Dendritic cell treated with granulocyte-macrophage colony-stimulating factor and Interleukin-4, amounts not matched to agents 40 ng/mL and 50 ng/mL, for 4 days (primary cell): ENCODE measurements at regions not wholly inside any gene's neighbourhood (a gene's known extent, or its start where the extent isn't known, plus 50 kb on each side); places are given as distances from the start of the nearest gene placed in this dataset.

Experiments used
- H3K27ac Mint-ChIP-seq: one replicate; pipeline ENCODE4 v1.8.0; 2022; ENCODE audit warnings: mild to moderate bottlenecking, mixed read lengths
- H3K27me3 Mint-ChIP-seq: one replicate; pipeline ENCODE4 v1.8.0; 2022; ENCODE audit warnings: mild to moderate bottlenecking, mixed read lengths
- H3K36me3 Mint-ChIP-seq: one replicate; pipeline ENCODE4 v1.8.0; 2022; ENCODE audit warnings: low read depth, mixed read lengths
- H3K4me1 Mint-ChIP-seq: one replicate; pipeline ENCODE4 v1.8.0; 2022; ENCODE audit warnings: low read depth, mixed read lengths
- H3K4me3 Mint-ChIP-seq: one replicate; pipeline ENCODE4 v1.8.0; 2022; ENCODE audit warnings: mild to moderate bottlenecking, moderate library complexity, mixed read lengths
- H3K9me3 Mint-ChIP-seq: one replicate; pipeline ENCODE4 v1.8.0; 2022; ENCODE audit warnings: mixed read lengths
- intact Hi-C: fragments of 100-400 bp; cut with micrococcal nuclease; formaldehyde crosslinking; loops from one replicate; pipeline ENCODE4 v1.15.0; 2022

DNA sequence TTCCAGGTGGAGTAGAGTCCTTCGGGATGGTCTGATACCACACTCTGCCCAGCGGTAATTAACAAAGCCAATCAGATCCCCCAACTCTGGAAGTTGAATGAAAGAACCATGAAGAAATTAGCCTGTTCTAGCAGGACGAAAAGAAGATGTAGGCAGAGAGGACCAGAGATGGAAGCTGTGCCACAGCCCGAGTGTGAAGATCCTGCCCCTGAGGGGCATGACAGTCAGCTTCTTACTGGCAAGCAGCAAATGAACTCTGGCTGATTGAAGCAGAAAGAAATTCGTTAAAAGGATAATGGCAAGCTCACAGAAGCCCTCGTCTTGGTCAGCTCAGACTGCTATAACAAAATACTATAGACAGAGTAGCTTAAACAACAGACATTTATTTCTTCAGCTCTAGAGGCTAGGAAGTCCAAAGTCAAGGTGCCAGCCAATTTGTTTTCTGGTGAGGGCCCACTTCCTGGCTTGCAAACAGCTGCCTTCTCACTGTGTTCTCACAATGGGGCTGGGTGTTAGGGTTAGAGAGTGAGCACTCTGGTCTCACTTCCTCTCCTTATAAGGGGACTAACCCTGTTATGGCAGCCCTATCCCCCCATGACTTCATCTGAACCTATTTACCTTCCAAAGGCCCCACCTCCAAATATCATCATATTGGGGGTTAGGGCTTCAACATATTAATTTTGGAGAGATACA is 307.1 kb downstream of the VPS13C start:
- intact Hi-C loops, result no loop called here
- Mint-ChIP-seq H3K27ac (no peak overlapping the region), H3K4me1 (no peaks in the 10 kb centered on the region), H3K36me3 (no peaks in the 10 kb centered on the region), H3K4me3 (no peak overlapping the region), H3K27me3 (no peaks in the 10 kb centered on the region), H3K9me3 (no peaks in the 10 kb centered on the region)

- H3K27me3 Mint-ChIP-seq, result no peaks in the 10 kb centered on the region
- no peaks in the 10 kb centered on the region for H3K9me3 Mint-ChIP-seq
- H3K27ac Mint-ChIP-seq, result no peak overlapping the region
- H3K4me3 Mint-ChIP-seq, result no peak overlapping the region
- H3K4me1 Mint-ChIP-seq, result no peaks in the 10 kb centered on the region
- intact Hi-C loops, result no loop called here
- no peaks in the 10 kb centered on the region for H3K36me3 Mint-ChIP-seq
These were observed 308.2 kb downstream of the VPS13C start for GRCh38 chr15:61752001-61752400.

DNA sequence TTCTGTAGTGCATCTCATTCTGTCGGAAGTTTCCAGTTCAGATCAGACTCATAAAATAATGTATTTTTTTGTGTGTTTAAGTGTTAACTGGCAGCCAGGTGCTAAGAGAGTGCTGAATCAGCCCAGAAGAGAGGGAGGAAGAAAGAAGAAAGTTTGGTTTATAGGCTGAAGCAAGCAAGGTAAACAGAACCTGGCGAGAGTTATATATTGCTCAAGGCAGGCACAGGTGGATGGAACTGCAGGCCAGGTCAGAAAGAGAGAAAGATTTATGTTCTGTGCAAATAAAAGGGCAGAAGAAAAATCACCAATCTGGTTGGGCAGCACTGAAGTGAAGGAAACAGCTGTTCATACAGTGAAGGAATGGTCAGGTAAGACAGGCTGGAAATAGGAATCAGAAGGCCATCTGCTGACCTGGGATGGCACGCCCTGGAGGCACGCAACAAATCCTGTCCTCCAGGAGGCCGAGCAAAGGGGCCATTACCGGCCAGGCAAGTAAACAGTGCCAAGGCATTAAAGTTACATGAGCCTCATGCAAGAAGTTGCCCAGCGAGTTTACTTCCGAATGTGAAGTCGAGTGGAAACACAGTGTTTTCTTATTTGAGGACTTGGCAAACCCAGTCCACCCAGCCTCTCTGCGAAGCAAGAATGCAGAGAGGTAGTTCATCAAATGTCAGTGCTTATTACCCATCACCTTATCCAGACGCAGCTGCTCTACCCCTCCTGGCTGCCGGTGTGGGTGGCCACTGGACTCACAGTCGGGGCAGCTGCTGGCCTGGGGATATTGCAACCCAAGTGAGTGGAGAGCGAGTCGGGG is 309.8 kb downstream of the VPS13C start:
- no peaks in the 10 kb centered on the region for H3K36me3 Mint-ChIP-seq
- H3K4me1 Mint-ChIP-seq, result no peaks in the 10 kb centered on the region
- no peaks in the 10 kb centered on the region for H3K9me3 Mint-ChIP-seq
- H3K27me3 Mint-ChIP-seq, result no peaks in the 10 kb centered on the region
- no peak overlapping the region for H3K4me3 Mint-ChIP-seq
- intact Hi-C loops, result no loop called here
- H3K27ac Mint-ChIP-seq, result no peak overlapping the region

GRCh38 chr15:61749169-61749568 is 311.1 kb downstream of the VPS13C start:
- no peaks in the 10 kb centered on the region for H3K4me1 Mint-ChIP-seq
- intact Hi-C loops, result no loop called here
- H3K27ac Mint-ChIP-seq, result no peak overlapping the region

DNA sequence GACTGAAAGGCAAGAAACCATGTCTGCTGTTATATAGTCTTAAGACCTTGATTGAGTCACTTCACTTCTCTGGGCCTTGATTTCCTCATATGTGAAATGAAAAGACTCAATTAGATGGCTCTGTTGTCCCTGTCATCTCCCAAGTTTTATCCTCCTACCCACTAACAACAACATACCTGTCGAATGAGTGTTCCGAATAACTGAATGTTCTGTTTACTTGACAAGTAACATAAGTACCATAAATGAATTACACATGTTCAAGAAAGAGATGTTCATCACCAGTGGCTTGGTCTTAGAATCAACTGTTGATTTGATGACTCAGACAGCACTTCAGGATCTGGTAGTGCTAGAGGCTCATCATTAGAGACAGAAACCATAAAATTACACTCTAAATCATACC is 311.7 kb downstream of the VPS13C start:
- intact Hi-C loops, result no loop called here
- no peaks in the 10 kb centered on the region for H3K4me1 Mint-ChIP-seq
- H3K27me3 Mint-ChIP-seq, result no peaks in the 10 kb centered on the region
- H3K4me3 Mint-ChIP-seq, result no peak overlapping the region
- H3K9me3 Mint-ChIP-seq, result no peaks in the 10 kb centered on the region
- H3K27ac Mint-ChIP-seq, result no peak overlapping the region
- no peaks in the 10 kb centered on the region for H3K36me3 Mint-ChIP-seq

More at GRCh38 chr15:61749169-61749568, 311.1 kb downstream of the VPS13C start:
- Mint-ChIP-seq H3K27me3 (no peaks in the 10 kb centered on the region), H3K4me3 (no peak overlapping the region), H3K9me3 (no peaks in the 10 kb centered on the region), H3K36me3 (no peaks in the 10 kb centered on the region)

- Mint-ChIP-seq H3K4me3 (no peak overlapping the region), H3K4me1 (no peaks in the 10 kb centered on the region), H3K27ac (no peak overlapping the region), H3K27me3 (no peaks in the 10 kb centered on the region), H3K36me3 (no peaks in the 10 kb centered on the region), H3K9me3 (no peaks in the 10 kb centered on the region)
- intact Hi-C loops, result no loop called here
These were observed 313.7 kb downstream of the VPS13C start for GRCh38 chr15:61746589-61746988.

DNA sequence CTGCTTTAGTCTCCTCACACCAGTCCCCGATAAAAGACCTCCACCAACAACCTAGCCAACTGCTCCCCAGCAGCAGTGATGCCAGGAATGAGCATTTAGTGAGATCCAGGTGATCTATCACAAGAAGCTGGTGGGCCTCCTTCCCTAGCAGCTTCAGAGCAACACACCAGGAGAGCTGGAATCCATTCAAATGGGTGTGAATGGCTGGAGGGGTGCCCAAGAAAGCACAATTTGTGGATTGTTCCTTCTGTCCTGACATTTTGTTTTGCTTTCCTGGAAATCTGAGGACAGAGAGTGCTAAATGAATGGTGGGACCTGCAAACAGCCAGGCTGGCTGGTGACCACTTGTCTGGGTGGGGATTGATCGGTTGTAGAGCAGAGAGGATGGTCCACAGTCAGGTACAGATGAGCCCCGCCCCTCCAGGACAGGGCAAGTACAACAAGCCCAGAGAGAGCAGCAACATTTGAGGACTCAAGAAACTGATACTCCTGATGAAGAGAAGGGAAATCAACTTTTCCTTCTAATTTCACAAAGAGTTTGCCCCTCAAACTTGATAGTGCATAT is 316.8 kb downstream of the VPS13C start:
- intact Hi-C loops, result no loop called here
- H3K4me3 Mint-ChIP-seq, result no peak overlapping the region
- H3K27me3 Mint-ChIP-seq, result no peaks in the 10 kb centered on the region
- no peaks in the 10 kb centered on the region for H3K9me3 Mint-ChIP-seq
- H3K36me3 Mint-ChIP-seq, result no peaks in the 10 kb centered on the region
- H3K4me1 Mint-ChIP-seq, result no peaks in the 10 kb centered on the region
- no peak overlapping the region for H3K27ac Mint-ChIP-seq

GRCh38 chr15:61742591-61742990 is 317.7 kb downstream of the VPS13C start:
- H3K27me3 Mint-ChIP-seq, result no peaks in the 10 kb centered on the region
- H3K27ac Mint-ChIP-seq, result no peak overlapping the region
- no peaks in the 10 kb centered on the region for H3K36me3 Mint-ChIP-seq
- intact Hi-C loops, result no loop called here
- H3K4me3 Mint-ChIP-seq, result no peak overlapping the region
- H3K4me1 Mint-ChIP-seq, result no peaks in the 10 kb centered on the region
- H3K9me3 Mint-ChIP-seq, result no peaks in the 10 kb centered on the region

DNA sequence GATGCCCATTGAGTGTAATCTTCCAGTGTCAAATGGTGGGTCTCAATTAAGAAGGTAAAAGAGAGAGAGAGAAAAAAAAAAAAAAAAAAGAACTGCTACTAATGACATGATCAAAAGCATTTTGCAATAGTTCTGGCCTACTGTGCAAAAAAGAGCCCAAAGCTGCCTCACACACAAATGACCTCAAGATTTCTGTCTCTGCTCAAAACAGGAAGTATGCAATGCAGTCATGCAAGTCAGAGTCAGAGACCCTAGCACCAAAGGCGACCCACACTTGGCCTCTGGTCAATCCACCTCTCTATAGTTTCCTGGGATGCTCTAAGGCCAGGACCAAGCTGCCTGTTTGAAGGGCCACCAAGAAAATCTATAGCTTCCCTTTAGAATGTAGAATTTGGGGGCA is 323.5 kb downstream of the VPS13C start:
- Mint-ChIP-seq H3K4me1 (peaks cover 8% of the 10 kb centered on the region), H3K4me3 (no peak overlapping the region), H3K9me3 (no peaks in the 10 kb centered on the region), H3K36me3 (no peaks in the 10 kb centered on the region), H3K27me3 (no peaks in the 10 kb centered on the region), H3K27ac (no peak overlapping the region)
- intact Hi-C loops, result no loop called here

- no peak overlapping the region for H3K4me3 Mint-ChIP-seq
- no peaks in the 10 kb centered on the region for H3K36me3 Mint-ChIP-seq
- H3K9me3 Mint-ChIP-seq, result no peaks in the 10 kb centered on the region
- no peaks in the 10 kb centered on the region for H3K27me3 Mint-ChIP-seq
- H3K27ac Mint-ChIP-seq, result no peak overlapping the region
- intact Hi-C loops, result no loop called here
- H3K4me1 Mint-ChIP-seq, result peaks cover under 1% of the 10 kb centered on the region
These were observed 329.1 kb downstream of the VPS13C start for GRCh38 chr15:61731099-61731498.

- no peak overlapping the region for H3K4me3 Mint-ChIP-seq
- H3K36me3 Mint-ChIP-seq, result no peaks in the 10 kb centered on the region
- no peaks in the 10 kb centered on the region for H3K4me1 Mint-ChIP-seq
- H3K27me3 Mint-ChIP-seq, result no peaks in the 10 kb centered on the region
- H3K27ac Mint-ChIP-seq, result no peak overlapping the region
- intact Hi-C loops, result no loop called here
- H3K9me3 Mint-ChIP-seq, result no peaks in the 10 kb centered on the region
These were observed 330.6 kb downstream of the VPS13C start for GRCh38 chr15:61729646-61730045.

- Mint-ChIP-seq H3K27ac (no peak overlapping the region), H3K9me3 (no peaks in the 10 kb centered on the region)
These were observed 334.1 kb downstream of the VPS13C start for GRCh38 chr15:61726166-61726565.

DNA sequence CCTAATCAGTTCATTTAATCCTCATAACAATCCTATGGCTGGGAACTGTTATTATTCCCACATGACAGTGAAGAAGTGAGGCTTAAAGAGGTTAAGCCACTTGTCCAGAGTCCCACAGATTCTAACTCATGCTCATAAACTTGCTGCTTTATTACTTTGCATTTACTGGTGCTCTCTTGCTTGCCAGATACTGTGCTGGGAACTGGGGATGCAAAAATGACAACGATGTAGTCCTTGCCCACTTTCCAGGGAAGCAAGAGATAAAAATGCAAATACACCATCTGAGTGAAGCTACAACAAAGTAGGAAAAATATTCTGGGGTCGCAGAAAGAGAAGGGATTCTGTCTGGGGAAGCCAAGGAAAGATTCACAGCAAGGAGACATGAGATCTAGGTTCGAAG is 335.0 kb downstream of the VPS13C start:
- Mint-ChIP-seq H3K27me3 (no peaks in the 10 kb centered on the region), H3K36me3 (no peaks in the 10 kb centered on the region), H3K27ac (no peak overlapping the region), H3K4me1 (no peaks in the 10 kb centered on the region), H3K9me3 (no peaks in the 10 kb centered on the region), H3K4me3 (no peak overlapping the region)
- intact Hi-C loops, result no loop called here

More at GRCh38 chr15:61726166-61726565, 334.1 kb downstream of the VPS13C start:
- intact Hi-C loops, result no loop called here
- no peaks in the 10 kb centered on the region for H3K4me1 Mint-ChIP-seq
- H3K36me3 Mint-ChIP-seq, result no peaks in the 10 kb centered on the region
- H3K4me3 Mint-ChIP-seq, result no peak overlapping the region
- no peaks in the 10 kb centered on the region for H3K27me3 Mint-ChIP-seq

- intact Hi-C loops, result no loop called here
These were observed 335.9 kb downstream of the VPS13C start for GRCh38 chr15:61724251-61724939.

More at GRCh38 chr15:61724251-61724939, 335.9 kb downstream of the VPS13C start:
- no peaks in the 10 kb centered on the region for H3K27me3 Mint-ChIP-seq
- H3K9me3 Mint-ChIP-seq, result no peaks in the 10 kb centered on the region
- no peaks in the 10 kb centered on the region for H3K36me3 Mint-ChIP-seq
- no peak overlapping the region for H3K27ac Mint-ChIP-seq
- no peak overlapping the region for H3K4me3 Mint-ChIP-seq
- no peaks in the 10 kb centered on the region for H3K4me1 Mint-ChIP-seq
